ENCODE measurements at regions not wholly inside any gene's neighbourhood (a gene's known extent, or its start where the extent isn't known, plus 50 kb on each side); places are given as distances from the start of the nearest gene placed in this dataset.

- H3K4me3 ChIP-seq (ENCODE audit: low read depth, low read length), result no peak overlapping the region
- no peak for TF ChIP-seq CTCF (IDR thresholded peaks at IDR 0.05; ENCODE audit: insufficient read depth, low read length, missing control alignments)
- POLR2A ChIA-PET, result no interaction called here
- CTCF ChIA-PET, result no interaction called here
- no peak for DNase-seq (ENCODE audit: low read depth, low spot score)
Measured at GRCh38 chr13:82833923-82834322, 1048.4 kb downstream of the SLITRK1 start.

GRCh38 chr13:82829040-82829439, 1053.2 kb downstream of the SLITRK1 start:
- ChIA-PET POLR2A (no interaction called here), CTCF (no interaction called here)
- no peak overlapping the region for H3K4me3 ChIP-seq (ENCODE audit: low read depth, low read length)
- no peak for DNase-seq (ENCODE audit: low read depth, low spot score)
- no peak for TF ChIP-seq CTCF (IDR thresholded peaks at IDR 0.05; ENCODE audit: insufficient read depth, low read length, missing control alignments)

- no peak for TF ChIP-seq CTCF (IDR thresholded peaks at IDR 0.05; ENCODE audit: insufficient read depth, low read length, missing control alignments)
- H3K4me3 ChIP-seq (ENCODE audit: low read depth, low read length), result no peak overlapping the region
- POLR2A ChIA-PET, result no interaction called here
- DNase-seq (ENCODE audit: low read depth, low spot score), result no peak
- CTCF ChIA-PET, result no interaction called here
Measured at GRCh38 chr13:82827724-82828123, 1054.5 kb downstream of the SLITRK1 start.

GRCh38 chr13:82822935-82823334, 1059.3 kb downstream of the SLITRK1 start:
- DNase-seq (ENCODE audit: low read depth, low spot score), result no peak
- no peak overlapping the region for H3K4me3 ChIP-seq (ENCODE audit: low read depth, low read length)
- POLR2A ChIA-PET, result no interaction called here
- CTCF ChIA-PET, result no interaction called here
- no peak for TF ChIP-seq CTCF (IDR thresholded peaks at IDR 0.05; ENCODE audit: insufficient read depth, low read length, missing control alignments)

- CTCF ChIA-PET, result no interaction called here
- H3K4me3 ChIP-seq (ENCODE audit: low read depth, low read length), result no peak overlapping the region
- POLR2A ChIA-PET, result no interaction called here
- no peak for TF ChIP-seq CTCF (IDR thresholded peaks at IDR 0.05; ENCODE audit: insufficient read depth, low read length, missing control alignments)
- no peak for DNase-seq (ENCODE audit: low read depth, low spot score)
Measured at GRCh38 chr13:82817133-82817532, 1065.1 kb downstream of the SLITRK1 start.

- POLR2A ChIA-PET, result no interaction called here
- no peak for TF ChIP-seq CTCF (IDR thresholded peaks at IDR 0.05; ENCODE audit: insufficient read depth, low read length, missing control alignments)
- no peak for DNase-seq (ENCODE audit: low read depth, low spot score)
- no peak overlapping the region for H3K4me3 ChIP-seq (ENCODE audit: low read depth, low read length)
- CTCF ChIA-PET, result no interaction called here
Measured at GRCh38 chr13:82815791-82816190, 1066.5 kb downstream of the SLITRK1 start.
